NCI-H1694 (cell line): ENCODE measurements at regions not wholly inside any gene's neighbourhood (a gene's known extent, or its start where the extent isn't known, plus 50 kb on each side); places are given as distances from the start of the nearest gene placed in this dataset.

Experiments used
- DNase-seq: peaks from one replicate; lab custom pipeline; 2025; lab: John Stamatoyannopoulos, UW

DNA sequence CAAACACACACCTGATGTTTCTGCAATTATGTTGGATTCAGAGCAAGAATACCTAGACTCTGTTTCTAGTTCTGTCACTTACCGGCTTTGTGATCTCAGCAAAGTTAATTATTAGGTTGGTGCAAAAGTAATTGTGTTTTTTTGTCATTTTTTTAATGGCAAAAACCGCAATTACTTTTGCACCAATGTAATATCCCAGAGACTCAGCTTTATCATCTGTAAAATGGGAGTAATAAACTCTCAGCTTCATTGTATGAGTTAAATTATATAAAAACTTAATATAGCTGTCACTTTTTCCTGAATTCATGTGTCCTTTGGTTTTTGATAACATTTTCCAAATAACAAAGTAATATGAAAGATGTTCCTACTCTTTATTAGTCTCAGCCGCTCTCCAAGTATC, 251.7 kb downstream of the TRIB2 start:
- DNase-seq: no peak

DNA sequence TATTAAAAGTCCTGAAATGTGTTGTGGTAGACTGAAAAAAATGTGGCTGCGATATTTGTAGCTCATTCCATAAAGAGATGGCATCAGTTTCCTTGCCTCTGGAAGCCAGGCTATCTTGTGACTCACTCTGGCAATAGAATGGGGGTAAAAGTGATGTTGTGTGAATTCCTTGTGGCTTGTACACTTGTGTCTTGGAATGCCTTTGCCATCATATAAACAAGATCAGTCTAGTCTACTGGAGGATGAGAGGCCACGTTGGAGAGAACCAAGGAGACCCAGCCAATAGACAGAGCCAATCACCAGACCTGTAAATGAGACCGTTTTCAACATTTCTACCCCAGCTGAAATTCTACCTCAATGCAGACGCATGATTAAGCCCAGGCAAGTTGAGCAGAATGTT, 254.1 kb downstream of the TRIB2 start:
- DNase-seq: no peak

DNA sequence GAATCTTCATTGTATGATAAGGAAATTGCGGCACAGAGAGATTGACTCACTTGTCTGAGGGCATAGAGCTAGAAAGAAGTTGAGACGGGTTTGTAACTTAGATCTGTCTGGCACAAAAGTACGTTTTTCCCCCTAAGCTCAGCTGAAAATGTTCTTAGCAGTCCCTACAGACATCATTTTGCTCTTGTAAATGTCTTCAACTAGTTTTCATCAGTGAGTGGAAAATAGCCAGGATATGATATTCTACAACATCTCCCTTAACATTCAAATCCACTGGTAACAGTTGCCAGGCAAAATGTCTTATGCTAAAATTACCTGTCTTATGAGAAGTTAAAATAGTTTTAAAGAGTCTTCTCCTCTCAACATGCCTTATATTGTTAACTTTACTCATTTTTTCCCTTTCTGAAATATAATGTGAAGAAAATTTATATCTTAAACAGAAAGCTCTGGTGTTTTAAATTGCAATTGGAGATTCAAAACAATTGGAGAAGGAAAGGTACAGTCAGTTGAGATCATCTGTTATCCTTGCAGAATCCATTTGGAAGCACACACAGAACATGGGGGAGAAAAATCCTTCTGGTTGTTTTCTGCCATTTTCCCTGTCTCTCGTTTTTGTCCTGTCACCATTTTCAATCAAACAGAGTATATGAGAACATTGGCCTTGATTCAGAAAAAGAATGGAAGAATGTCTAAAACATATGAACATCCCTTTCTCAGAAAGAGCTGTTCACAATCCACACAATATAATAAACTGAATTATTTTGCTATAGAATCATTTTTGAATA, 255.0 kb downstream of the TRIB2 start:
- no peak for DNase-seq

DNA sequence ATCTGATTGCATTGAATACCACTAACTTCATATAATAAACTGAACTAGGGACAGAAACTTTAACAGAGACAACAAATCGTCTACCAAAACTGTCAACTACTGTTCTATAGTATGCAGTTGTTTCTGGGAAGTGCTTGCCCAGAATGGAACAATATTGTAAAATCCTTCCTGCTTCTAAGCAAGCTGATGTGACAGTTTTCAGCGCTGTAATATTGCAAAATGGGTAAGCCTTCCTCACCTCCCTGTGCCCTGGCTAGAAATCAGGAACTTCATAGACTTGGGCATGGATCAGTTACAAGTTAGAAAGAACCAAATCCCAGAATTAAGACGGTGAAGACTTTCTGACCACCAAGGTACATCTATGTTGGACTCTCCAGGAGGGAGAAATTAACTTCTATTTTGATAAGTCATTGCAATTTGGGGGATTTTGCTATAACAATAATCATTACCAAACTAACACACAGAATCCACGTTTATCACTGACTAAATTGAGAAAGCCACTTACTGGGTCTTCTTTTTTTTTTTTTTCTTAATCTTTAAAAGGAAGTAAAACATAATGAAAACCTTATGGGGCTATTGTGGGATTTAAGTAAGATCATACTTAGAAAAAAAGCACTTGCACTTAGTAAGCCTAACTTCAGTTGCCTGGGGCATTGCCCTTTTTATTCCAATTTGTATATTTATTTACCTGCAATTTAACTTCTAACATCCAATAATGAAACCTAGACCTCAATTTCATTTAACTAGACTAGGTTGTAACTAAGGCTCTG, 261.5 kb downstream of the TRIB2 start:
- DNase-seq: no peak

DNA sequence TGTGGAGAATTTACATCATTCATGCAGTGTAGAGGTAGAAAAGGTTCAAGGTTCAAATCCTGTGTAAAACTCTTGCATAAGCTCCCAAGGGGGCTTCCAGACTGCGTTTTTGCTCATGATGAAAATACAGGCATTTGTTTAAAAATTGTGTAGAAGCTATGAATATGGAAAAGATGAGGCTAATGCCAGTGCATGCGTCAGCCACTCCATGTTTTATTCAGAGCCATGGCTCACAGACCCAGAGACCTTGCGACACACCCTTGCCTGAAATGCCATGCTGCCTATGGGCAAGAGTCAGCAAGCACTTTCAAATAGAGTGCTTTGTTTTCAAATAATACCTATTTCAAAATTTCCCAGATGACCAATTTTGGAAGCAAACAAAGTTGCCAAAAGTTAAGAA, 262.3 kb downstream of the TRIB2 start:
- no peak for DNase-seq

DNA sequence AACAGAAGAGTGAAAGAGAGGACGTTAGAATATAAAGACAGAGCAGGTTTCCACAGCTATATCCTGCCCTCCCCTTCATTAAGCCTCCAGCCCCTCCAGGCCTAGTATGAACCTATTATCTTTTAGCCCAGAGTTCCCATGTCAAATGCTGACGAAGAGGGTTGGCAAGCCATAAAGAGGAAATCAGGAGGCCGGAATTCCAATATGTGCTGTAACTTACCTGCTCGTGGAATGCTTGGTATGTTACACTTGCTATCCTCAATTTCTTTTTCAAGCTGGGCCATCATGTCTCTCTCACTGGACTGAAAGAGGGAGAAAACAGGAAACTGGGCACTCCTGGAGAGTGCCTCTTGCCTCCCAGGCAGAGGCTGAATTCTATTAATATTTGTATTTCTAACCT, 264.1 kb downstream of the TRIB2 start:
- DNase-seq: no peak

DNA sequence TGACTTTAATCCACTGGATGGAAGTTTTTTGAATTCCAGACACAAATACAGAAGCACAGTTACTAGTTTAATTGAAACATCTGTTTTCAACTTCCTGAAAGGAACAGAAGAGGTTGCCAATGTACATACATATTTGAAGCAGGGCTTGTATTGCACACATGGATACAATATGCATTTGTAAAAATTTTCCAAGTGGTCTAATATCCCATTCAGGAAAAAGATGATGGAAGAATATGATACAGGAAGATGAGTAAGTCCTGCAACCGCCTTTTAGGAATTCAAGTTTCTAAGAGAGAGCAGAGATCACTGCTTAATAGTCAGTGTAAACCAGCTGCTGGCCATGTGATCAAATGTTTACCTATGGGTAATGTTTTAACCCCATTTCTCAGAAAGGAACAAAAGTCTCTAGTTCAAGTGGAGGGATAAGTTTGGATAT, 265.4 kb downstream of the TRIB2 start:
- DNase-seq: no peak

- no peak for DNase-seq
Measured at GRCh38 chr2:12987246-12987645, 270.5 kb downstream of the TRIB2 start.

GRCh38 chr2:12988279-12988678, 271.5 kb downstream of the TRIB2 start:
- no peak for DNase-seq

GRCh38 chr2:12990523-12990922, 273.8 kb downstream of the TRIB2 start:
- DNase-seq: peak; percentile 38

GRCh38 chr2:12998685-12999084, 281.9 kb downstream of the TRIB2 start:
- no peak for DNase-seq

DNA sequence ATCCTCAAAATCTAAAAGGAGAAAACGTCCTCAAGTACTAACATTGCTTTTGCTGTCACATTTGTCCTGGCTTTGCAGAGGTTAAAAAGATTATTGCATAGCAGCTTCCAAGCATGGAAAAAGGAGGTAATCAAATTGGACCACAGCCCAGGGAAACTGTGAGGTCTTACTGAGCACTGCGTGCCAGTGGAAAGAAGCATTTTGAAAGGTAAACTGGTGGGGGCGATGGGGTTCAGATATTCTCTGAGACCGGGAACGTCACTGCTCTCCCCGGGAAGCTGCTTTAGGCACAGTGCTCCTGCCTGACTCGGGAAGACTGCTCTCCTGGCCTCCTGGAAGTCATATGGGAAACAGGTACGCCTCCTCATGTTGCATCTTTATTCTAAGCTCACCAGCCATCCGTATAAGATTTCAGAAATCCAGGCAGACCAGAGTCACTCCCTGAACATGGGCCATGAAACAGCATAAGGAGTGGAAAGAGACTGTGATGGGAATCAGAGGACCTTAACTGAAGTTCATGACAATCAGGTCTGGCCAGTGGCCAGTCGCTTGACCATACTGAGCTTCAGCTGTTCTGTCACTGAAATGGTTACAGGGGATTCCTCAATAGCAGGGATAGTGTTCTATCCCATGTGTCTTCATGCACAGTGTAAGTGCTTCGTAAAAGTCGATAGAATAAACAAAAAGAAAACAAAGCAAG, 284.1 kb downstream of the TRIB2 start:
- DNase-seq: no peak

- DNase-seq: no peak
Measured at GRCh38 chr2:13001408-13001807, 284.7 kb downstream of the TRIB2 start.

- no peak for DNase-seq
Measured at GRCh38 chr2:13002536-13003331, 286.0 kb downstream of the TRIB2 start.

DNA sequence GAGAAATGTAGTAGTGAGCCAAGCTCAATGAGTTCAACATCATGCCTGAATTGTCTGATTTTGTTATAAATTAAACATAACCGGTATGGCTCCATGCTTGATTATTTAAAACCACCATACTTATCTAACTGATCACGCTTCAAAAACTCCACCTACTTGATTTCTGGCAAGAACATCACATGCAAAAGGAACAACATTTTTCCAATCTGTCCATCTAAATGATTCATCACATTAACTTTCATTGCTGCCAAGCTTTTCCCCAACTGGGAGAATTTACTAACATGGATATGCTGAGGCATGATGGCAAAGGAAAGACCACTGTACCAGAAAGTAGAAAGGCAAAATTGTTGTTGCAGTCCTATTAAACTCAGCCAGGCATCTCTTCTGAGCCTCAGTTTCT, 286.8 kb downstream of the TRIB2 start:
- DNase-seq: no peak

GRCh38 chr2:13005048-13005447, 288.3 kb downstream of the TRIB2 start:
- DNase-seq: no peak

GRCh38 chr2:13005761-13006335, 289.1 kb downstream of the TRIB2 start:
- DNase-seq: no peak

DNA sequence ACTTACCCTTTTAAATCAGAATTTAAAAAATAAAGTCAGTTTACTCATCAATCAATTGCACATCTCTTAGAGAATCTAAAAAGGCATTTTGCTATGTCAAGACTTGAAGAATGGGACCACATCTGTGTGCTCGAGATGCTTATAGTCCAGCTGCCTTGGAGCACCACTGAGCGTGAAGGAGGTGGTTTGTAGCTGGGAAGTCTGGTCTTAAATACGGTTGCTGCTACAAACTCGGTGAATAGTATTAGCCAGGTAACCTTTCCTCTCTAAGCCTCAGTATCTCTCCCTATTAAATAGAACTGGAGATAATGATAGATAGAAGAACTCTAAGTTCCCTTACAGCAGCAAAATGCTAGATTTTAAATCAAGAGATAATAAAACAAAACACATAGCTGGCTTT, 289.7 kb downstream of the TRIB2 start:
- no peak for DNase-seq

DNA sequence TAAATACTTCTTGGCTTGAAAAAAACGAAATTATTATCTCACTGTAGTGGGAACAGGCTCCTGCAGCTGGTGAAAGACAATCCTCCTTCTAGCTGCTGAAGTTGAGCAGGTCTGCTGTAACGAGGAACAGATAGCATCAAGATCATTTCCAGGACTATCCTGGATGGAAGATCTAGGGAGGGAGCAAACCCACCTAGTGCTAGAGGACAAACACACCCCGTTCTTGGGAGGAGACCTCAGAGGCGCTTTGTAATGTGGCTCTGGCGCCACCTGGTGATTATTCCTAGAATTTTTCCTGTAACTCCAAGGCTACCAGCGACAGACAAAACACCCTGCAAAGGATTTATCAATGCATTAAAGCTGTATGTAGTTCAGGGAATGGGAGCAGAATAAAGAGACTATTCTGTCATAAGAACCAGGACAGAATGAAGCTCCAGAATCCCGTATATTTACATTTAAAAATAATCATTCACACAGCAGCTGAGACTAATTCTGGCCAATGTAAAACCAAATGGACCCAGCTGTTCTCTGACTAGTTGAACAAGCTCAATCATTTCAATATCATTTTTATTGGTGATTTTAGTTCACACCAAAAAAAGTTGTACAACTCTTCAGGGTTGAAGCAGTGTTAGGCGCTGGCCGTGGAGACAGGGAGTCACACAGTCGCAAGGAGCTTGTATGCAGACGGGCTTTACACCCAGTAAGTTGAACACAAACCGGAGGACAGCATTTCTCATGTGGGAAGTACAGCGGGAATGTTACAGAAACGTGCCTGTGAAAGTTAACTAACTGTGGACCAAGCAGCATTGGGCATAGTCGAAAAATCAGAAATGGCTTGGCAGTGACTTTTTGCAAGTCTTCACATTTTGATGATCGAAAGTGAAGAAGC, 290.3 kb downstream of the TRIB2 start:
- DNase-seq: peak; percentile 87

DNA sequence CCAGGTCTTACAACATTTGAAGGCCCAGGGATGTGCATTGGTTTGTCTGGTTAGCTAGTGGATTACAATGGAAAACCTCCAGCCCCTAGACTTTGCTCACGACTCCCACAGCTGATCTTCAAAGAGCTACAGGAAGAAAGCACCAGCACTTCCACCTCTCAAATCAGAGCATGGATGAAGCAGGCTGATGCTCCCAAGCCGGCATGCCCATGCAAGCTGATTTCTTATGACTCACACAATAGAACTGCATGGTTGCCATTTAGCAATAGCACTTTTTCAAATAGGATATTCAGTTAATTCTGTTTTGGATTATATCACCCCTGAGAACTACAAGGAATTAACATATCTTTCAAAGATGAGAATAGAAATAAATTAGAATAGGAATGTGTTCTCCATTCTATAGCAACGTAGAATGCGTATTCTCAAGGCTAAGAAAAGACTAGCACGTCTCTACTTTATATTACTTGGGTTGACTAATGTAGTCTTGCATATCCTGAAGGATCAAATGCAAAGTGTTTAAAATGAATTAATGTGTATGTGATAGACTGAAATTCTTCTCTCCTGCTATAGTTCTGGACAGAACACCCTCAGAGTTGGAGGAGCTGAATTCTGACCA, 292.4 kb downstream of the TRIB2 start:
- DNase-seq: no peak
